IMR-90 (cell line): ENCODE measurements at regions not wholly inside any gene's neighbourhood (a gene's known extent, or its start where the extent isn't known, plus 50 kb on each side); places are given as distances from the start of the nearest gene placed in this dataset.

Experiments
- ATAC-seq: fragments of 200-7000 bp; cut with Tn5 transposase; 2 replicates; pipeline ENCODE4 v1.9.1; 2020; ENCODE audit warnings: low read depth, mild to moderate bottlenecking, moderate library complexity
- BruUV-seq: library from RNA; stranded (reverse); fragments of 400-500 nt; replicated peaks from 2 replicates; lab custom pipeline; 2021; lab: Mats Ljungman, UMichigan
- CTCF ChIA-PET: fragments of 300-600 bp; formaldehyde crosslinking; extraction: SDS; loops from one replicate; lab custom pipeline; 2021; ENCODE audit warnings: antibody characterized with exemption; lab: Yijun Ruan, JAX
- POLR2A ChIA-PET: fragments of 300-600 bp; sonication (Branson Sonifier 250); formaldehyde crosslinking; loops from one replicate; lab custom pipeline; 2022; ENCODE audit warnings: antibody characterized with exemption; ENCODE audit not compliant: unreplicated experiment; lab: Charles Lee
- DNase-seq: peaks from one replicate; pipeline ENCODE4 v3.0.0; 2013
- H2AFZ ChIP-seq: replicated peaks from 2 replicates; pipeline ENCODE3; 2013; ENCODE audit warnings: low read length, mild to moderate bottlenecking; ENCODE audit not compliant: poor library complexity
- H2AK5ac ChIP-seq: 2 replicates; pipeline ENCODE4 v1.6.1; 2013; ENCODE audit warnings: low read depth, low read length, inconsistent platforms
- H2AK9ac ChIP-seq: replicated peaks from 2 replicates; pipeline ENCODE3; 2013; ENCODE audit warnings: mild to moderate bottlenecking, low read depth, low read length, moderate library complexity; ENCODE audit not compliant: poor library complexity
- H2BK120ac ChIP-seq: 2 replicates; pipeline ENCODE4 v1.6.1; 2013; ENCODE audit warnings: low read depth, low read length, inconsistent platforms
- H2BK15ac ChIP-seq: 3 replicates; pipeline ENCODE4 v1.6.1; 2013; ENCODE audit warnings: low read depth, low read length, inconsistent platforms
- H2BK20ac ChIP-seq: 2 replicates; pipeline ENCODE4 v1.6.1; 2013; ENCODE audit warnings: low read depth, mild to moderate bottlenecking, inconsistent platforms, low read length, moderate library complexity
- H2BK5ac ChIP-seq: 2 replicates; pipeline ENCODE4 v1.6.1; 2013; ENCODE audit warnings: mild to moderate bottlenecking, low read depth, low read length, inconsistent platforms; ENCODE audit not compliant: poor library complexity, severe bottlenecking
- H3K14ac ChIP-seq: replicated peaks from 2 replicates; pipeline ENCODE4 v1.6.1; 2013; ENCODE audit warnings: low read depth, low read length, inconsistent platforms
- H3K18ac ChIP-seq: 2 replicates; pipeline ENCODE4 v1.6.1; 2013; ENCODE audit warnings: low read depth, low read length, control low read depth
- H3K23ac ChIP-seq: 2 replicates; pipeline ENCODE4 v1.6.1; 2013; ENCODE audit warnings: low read depth, low read length, inconsistent platforms
- H3K27ac ChIP-seq: 2 replicates; pipeline ENCODE4 v1.5.1; 2013; ENCODE audit warnings: mild to moderate bottlenecking, control low read depth, low read length; ENCODE audit not compliant: insufficient read depth
- H3K27me3 ChIP-seq: 2 replicates; pipeline ENCODE4 v1.6.1; 2013; ENCODE audit warnings: low read length; ENCODE audit not compliant: control insufficient read depth, insufficient read depth
- H3K36me3 ChIP-seq: 2 replicates; pipeline ENCODE4 v1.6.1; 2013; ENCODE audit warnings: low read length, mixed read lengths; ENCODE audit not compliant: control insufficient read depth, insufficient read depth
- H3K4ac ChIP-seq: 2 replicates; pipeline ENCODE4 v1.6.1; 2013; ENCODE audit warnings: low read depth, low read length, inconsistent platforms
- H3K4me1 ChIP-seq: 2 replicates; pipeline ENCODE4 v1.6.1; 2013; ENCODE audit warnings: low read length, mixed read lengths; ENCODE audit not compliant: control insufficient read depth, insufficient read depth
- H3K4me2 ChIP-seq: 2 replicates; pipeline ENCODE4 v1.6.1; 2013; ENCODE audit warnings: low read depth, mild to moderate bottlenecking, control low read depth, low read length, moderate library complexity
- H3K4me3 ChIP-seq: 2 replicates; pipeline ENCODE4 v1.5.1; 2013; ENCODE audit warnings: low read depth, mild to moderate bottlenecking, control low read depth, low read length, moderate library complexity; ENCODE audit not compliant: insufficient read depth
- H3K56ac ChIP-seq: 2 replicates; pipeline ENCODE4 v1.6.1; 2013; ENCODE audit warnings: low read length, inconsistent platforms; ENCODE audit not compliant: insufficient read depth; ENCODE audit errors: extremely low read depth
- H3K79me1 ChIP-seq, 2 experiments: 2 replicates each; pipeline ENCODE4 v1.6.1; 2013; ENCODE audit warnings: low read length in 2 of 2, inconsistent platforms in 1 of 2, low read depth in 1 of 2
- H3K9ac ChIP-seq: 2 replicates; pipeline ENCODE4 v1.6.1; 2013; ENCODE audit warnings: low read depth, low read length, control low read depth
- H3K9me1 ChIP-seq: 2 replicates; pipeline ENCODE4 v1.6.1; 2013; ENCODE audit warnings: low read length, inconsistent platforms; ENCODE audit not compliant: insufficient read depth
- H3K9me3 ChIP-seq: 2 replicates; pipeline ENCODE4 v1.6.1; 2013; ENCODE audit warnings: low read length; ENCODE audit not compliant: control insufficient read depth, insufficient read depth
- H4K20me1 ChIP-seq: 2 replicates; pipeline ENCODE4 v1.6.1; 2013; ENCODE audit warnings: low read length, inconsistent platforms; ENCODE audit not compliant: insufficient read depth
- H4K5ac ChIP-seq: 2 replicates; pipeline ENCODE4 v1.6.1; 2013; ENCODE audit warnings: mild to moderate bottlenecking, low read depth, low read length, control low read depth
- H4K8ac ChIP-seq, 2 experiments: 2 replicates each; pipeline ENCODE4 v1.6.1; 2013; ENCODE audit warnings: low read depth in 2 of 2, low read length in 2 of 2, control low read depth in 1 of 2, inconsistent platforms in 1 of 2
- H4K91ac ChIP-seq: 2 replicates; pipeline ENCODE4 v1.6.1; 2013; ENCODE audit warnings: low read depth, low read length, inconsistent platforms; ENCODE audit not compliant: insufficient read depth
- CEBPB ChIP-seq: IDR thresholded peaks from 2 replicates; pipeline ENCODE4 v1.6.1; 2012; ENCODE audit warnings: low read depth, low read length, improper control_type of control experiment
- ELK1 ChIP-seq: fragments of 150-350 bp; IDR thresholded peaks from 2 replicates; pipeline ENCODE4 v1.6.1; 2016; ENCODE audit warnings: low read depth, mild to moderate bottlenecking, low read length, moderate library complexity, borderline replicate concordance
- FOS ChIP-seq: fragments of 150-350 bp; IDR thresholded peaks from 2 replicates; pipeline ENCODE4 v1.6.1; 2016; ENCODE audit warnings: low read depth, low read length
- dilution Hi-C: fragments of 300-500 bp; cut with HindIII; formaldehyde crosslinking; loops from one replicate; pipeline ENCODE4 v1.14.3; 2018; ENCODE audit warnings: low sequenced_read_pairs; ENCODE audit not compliant: unreplicated experiment
- in situ Hi-C: fragments of 300-500 bp; cut with MboI; formaldehyde crosslinking; loops from 3 replicates; pipeline ENCODE4 v1.14.3; 2019; ENCODE audit warnings: low sequenced_read_pairs, inconsistent platforms, mixed read lengths
- intact Hi-C: fragments of 100-400 bp; cut with micrococcal nuclease; formaldehyde crosslinking; loops from 2 replicates; pipeline ENCODE4 v1.10.0; 2022

GRCh38 chr10:62715383-62715782 is 89.1 kb upstream of the ADO start:
- ChIA-PET CTCF (no interaction called here), POLR2A (no interaction called here)
- H3K56ac ChIP-seq, result no peak overlapping the region
- ATAC-seq (no peak), DNase-seq (no peak)
- no peaks in the 10 kb centered on the region for H3K9me3 ChIP-seq
- H2AK9ac ChIP-seq, result no peak overlapping the region
- in situ Hi-C loops, result no loop called here
- dilution Hi-C loops, result no loop called here
- H4K91ac ChIP-seq, result no peak overlapping the region
- H3K36me3 ChIP-seq, result no peaks in the 10 kb centered on the region
- H4K5ac ChIP-seq, result no peak overlapping the region
- H2BK5ac ChIP-seq, result no peak overlapping the region
- no TSS peak for BruUV-seq
- no peaks in the 10 kb centered on the region for H4K20me1 ChIP-seq
- H3K9me1 ChIP-seq, result no peaks in the 10 kb centered on the region
- no peak overlapping the region for H3K4me2 ChIP-seq
- no peak overlapping the region for H3K9ac ChIP-seq
- H2AFZ ChIP-seq, result no peak overlapping the region
- no peak overlapping the region for H3K4ac ChIP-seq
- H3K4me3 ChIP-seq, result no peak overlapping the region
- intact Hi-C loops, result no loop called here
- H3K14ac ChIP-seq, result no peak overlapping the region
- H3K79me1 ChIP-seq, result no peaks in the 10 kb centered on the region
- no peaks in the 10 kb centered on the region for H3K4me1 ChIP-seq
- H3K18ac ChIP-seq, result no peak overlapping the region
- TF ChIP-seq ELK1 (no peak), FOS (no peak), CEBPB (no peak)
- H4K8ac ChIP-seq, result no peak overlapping the region
- no peak overlapping the region for H2BK20ac ChIP-seq
- no peak overlapping the region for H3K23ac ChIP-seq
- no peak overlapping the region for H2BK120ac ChIP-seq
- H2AK5ac ChIP-seq, result no peak overlapping the region
- H3K27ac ChIP-seq, result no peak overlapping the region
- H2BK15ac ChIP-seq, result no peak overlapping the region
- H3K27me3 ChIP-seq, result peaks cover 8% of the 10 kb centered on the region
